GM19395 (cell line): ENCODE measurements at regions not wholly inside any gene's neighbourhood (a gene's known extent, or its start where the extent isn't known, plus 50 kb on each side); places are given as distances from the start of the nearest gene placed in this dataset.

ENCODE experiments used
- ATAC-seq: cut with Tn5 transposase; IDR thresholded peaks from one replicate; pipeline ENCODE4 v1.9.1; 2021; ENCODE audit warnings: mild to moderate bottlenecking, moderate library complexity; ENCODE audit not compliant: unreplicated experiment

GRCh38 chr4:80145739-80146138 is 51.6 kb upstream of the PRDM8 start:
- no peak for ATAC-seq

- ATAC-seq: no peak
These were observed 52.4 kb upstream of the PRDM8 start for GRCh38 chr4:80144676-80145470.

- no peak for ATAC-seq
These were observed 54.0 kb upstream of the PRDM8 start for GRCh38 chr4:80143307-80143679.

- ATAC-seq: no peak
These were observed 54.7 kb upstream of the PRDM8 start for GRCh38 chr4:80142394-80143306.

- ATAC-seq: no peak
These were observed 55.8 kb upstream of the PRDM8 start for GRCh38 chr4:80141543-80141942.

GRCh38 chr4:80140194-80140593 is 57.1 kb upstream of the PRDM8 start:
- no peak for ATAC-seq

- no peak for ATAC-seq
These were observed 57.6 kb upstream of the PRDM8 start for GRCh38 chr4:80139671-80140070.

GRCh38 chr4:80138551-80139538 is 58.5 kb upstream of the PRDM8 start:
- ATAC-seq: peak; percentile 97

- no peak for ATAC-seq
These were observed 59.7 kb upstream of the PRDM8 start for GRCh38 chr4:80137631-80138030.

GRCh38 chr4:80136270-80136669 is 61.0 kb upstream of the PRDM8 start:
- no peak for ATAC-seq

GRCh38 chr4:80135702-80136058 is 61.6 kb upstream of the PRDM8 start:
- ATAC-seq: no peak

GRCh38 chr4:80134936-80135701 is 62.1 kb upstream of the ANTXR2 start:
- ATAC-seq: no peak

- no peak for ATAC-seq
These were observed 60.3 kb upstream of the ANTXR2 start for GRCh38 chr4:80133240-80133783.

- ATAC-seq: no peak
These were observed 56.8 kb upstream of the ANTXR2 start for GRCh38 chr4:80129785-80130184.

- ATAC-seq: no peak
These were observed 55.9 kb upstream of the ANTXR2 start for GRCh38 chr4:80128941-80129340.

GRCh38 chr4:80127870-80128419 is 54.9 kb upstream of the ANTXR2 start:
- ATAC-seq: no peak

GRCh38 chr4:80126435-80126834 is 53.4 kb upstream of the ANTXR2 start:
- no peak for ATAC-seq

GRCh38 chr4:80125252-80126177 is 52.5 kb upstream of the ANTXR2 start:
- ATAC-seq: peak; percentile 76
